Upper lobe of right lung (tissue), 1 donor: ENCODE measurements at regions not wholly inside any gene's neighbourhood (a gene's known extent, or its start where the extent isn't known, plus 50 kb on each side); places are given as distances from the start of the nearest gene placed in this dataset.

Source experiments
- ATAC-seq: fragments of 200-7000 bp; cut with Tn5 transposase; one replicate; pipeline ENCODE4 v1.9.1; 2020; ENCODE audit warnings: mild to moderate bottlenecking, moderate library complexity
- DNase-seq: peaks from one replicate; pipeline ENCODE4 v3.0.0-alpha.2; 2020
- H3K27ac ChIP-seq: fragments of 200-600 bp; one replicate; pipeline ENCODE4 v1.8.0; 2022
- H3K27me3 ChIP-seq: fragments of 200-600 bp; one replicate; pipeline ENCODE4 v1.8.0; 2022; ENCODE audit warnings: mild to moderate bottlenecking
- H3K36me3 ChIP-seq: fragments of 200-600 bp; one replicate; pipeline ENCODE4 v1.8.0; 2022
- H3K4me1 ChIP-seq: fragments of 200-600 bp; one replicate; pipeline ENCODE4 v1.8.0; 2022
- H3K4me3 ChIP-seq: fragments of 200-600 bp; one replicate; pipeline ENCODE4 v1.8.0; 2022; ENCODE audit warnings: mild to moderate bottlenecking
- H3K9me3 ChIP-seq: fragments of 200-600 bp; one replicate; pipeline ENCODE4 v1.8.0; 2022
- intact Hi-C: fragments of 100-400 bp; cut with DNase I; formaldehyde crosslinking; loops from one replicate; pipeline ENCODE4 v1.11.0; 2022
- TF ChIP-seq, protein P1 (sequence below): fragments of 200-600 bp; IDR thresholded peaks from one replicate; pipeline ENCODE4 v1.8.0; 2022; ENCODE audit warnings: antibody characterized with exemption
- donor health status: DM: no; HTN: yes; CAD: no; lungs with severe emphysema.

DNA sequence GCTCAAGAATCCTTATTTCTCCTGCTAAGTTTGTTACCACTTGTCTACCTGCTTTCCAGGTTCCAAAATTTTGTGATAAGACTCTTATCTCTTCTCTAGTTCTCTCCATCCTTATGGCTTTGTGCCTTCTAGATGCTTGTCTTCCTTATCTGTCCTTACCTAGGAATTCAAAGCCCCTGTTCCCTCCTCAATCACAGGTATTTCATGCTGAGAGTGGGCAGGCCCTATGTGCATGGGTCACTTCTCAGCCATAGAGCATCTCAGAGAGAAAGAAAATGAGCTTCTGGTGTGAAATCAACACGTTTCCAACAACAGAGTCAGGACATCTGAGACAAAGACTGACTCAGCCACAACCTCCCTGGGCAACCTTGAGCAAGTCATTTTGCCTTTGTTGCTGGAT, 214.1 kb upstream of the TLE3 start:
- H3K36me3 ChIP-seq: no peaks in the 10 kb centered on the region
- H3K4me1 ChIP-seq: no peaks in the 10 kb centered on the region
- ATAC-seq (no peak), DNase-seq (no peak)
- TF ChIP-seq, protein P1, sequence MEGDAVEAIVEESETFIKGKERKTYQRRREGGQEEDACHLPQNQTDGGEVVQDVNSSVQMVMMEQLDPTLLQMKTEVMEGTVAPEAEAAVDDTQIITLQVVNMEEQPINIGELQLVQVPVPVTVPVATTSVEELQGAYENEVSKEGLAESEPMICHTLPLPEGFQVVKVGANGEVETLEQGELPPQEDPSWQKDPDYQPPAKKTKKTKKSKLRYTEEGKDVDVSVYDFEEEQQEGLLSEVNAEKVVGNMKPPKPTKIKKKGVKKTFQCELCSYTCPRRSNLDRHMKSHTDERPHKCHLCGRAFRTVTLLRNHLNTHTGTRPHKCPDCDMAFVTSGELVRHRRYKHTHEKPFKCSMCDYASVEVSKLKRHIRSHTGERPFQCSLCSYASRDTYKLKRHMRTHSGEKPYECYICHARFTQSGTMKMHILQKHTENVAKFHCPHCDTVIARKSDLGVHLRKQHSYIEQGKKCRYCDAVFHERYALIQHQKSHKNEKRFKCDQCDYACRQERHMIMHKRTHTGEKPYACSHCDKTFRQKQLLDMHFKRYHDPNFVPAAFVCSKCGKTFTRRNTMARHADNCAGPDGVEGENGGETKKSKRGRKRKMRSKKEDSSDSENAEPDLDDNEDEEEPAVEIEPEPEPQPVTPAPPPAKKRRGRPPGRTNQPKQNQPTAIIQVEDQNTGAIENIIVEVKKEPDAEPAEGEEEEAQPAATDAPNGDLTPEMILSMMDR: no peak
- H3K27ac ChIP-seq: no peak overlapping the region
- no peak overlapping the region for H3K4me3 ChIP-seq
- no peaks in the 10 kb centered on the region for H3K27me3 ChIP-seq
- H3K9me3 ChIP-seq: no peaks in the 10 kb centered on the region
- intact Hi-C loops: no loop called here

DNA sequence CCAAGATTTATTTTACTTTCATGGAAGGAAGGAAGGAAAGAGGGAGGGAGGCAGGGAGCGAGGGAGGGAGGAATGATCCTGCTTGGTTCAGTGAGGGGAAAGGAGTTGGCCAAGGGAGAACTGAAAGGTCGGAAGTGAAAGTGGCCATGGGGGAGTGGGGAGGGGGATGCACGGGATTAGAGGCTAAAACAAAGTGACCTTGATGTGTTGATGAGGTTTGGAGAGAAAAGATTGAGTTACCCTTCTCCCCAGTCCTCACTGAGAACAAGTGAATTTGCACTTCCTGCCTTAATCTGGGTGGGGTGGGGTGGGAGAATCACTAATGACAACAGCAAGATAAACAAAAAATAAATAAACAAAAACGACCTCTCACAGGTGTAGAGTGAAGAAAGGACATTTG, 212.0 kb upstream of the TLE3 start:
- no peaks in the 10 kb centered on the region for H3K4me1 ChIP-seq
- ATAC-seq (no peak), DNase-seq (no peak)
- no peaks in the 10 kb centered on the region for H3K9me3 ChIP-seq
- H3K27ac ChIP-seq: no peak overlapping the region
- no peaks in the 10 kb centered on the region for H3K36me3 ChIP-seq
- no peaks in the 10 kb centered on the region for H3K27me3 ChIP-seq
- intact Hi-C loops: no loop called here
- TF ChIP-seq, protein P1: no peak
- no peak overlapping the region for H3K4me3 ChIP-seq

DNA sequence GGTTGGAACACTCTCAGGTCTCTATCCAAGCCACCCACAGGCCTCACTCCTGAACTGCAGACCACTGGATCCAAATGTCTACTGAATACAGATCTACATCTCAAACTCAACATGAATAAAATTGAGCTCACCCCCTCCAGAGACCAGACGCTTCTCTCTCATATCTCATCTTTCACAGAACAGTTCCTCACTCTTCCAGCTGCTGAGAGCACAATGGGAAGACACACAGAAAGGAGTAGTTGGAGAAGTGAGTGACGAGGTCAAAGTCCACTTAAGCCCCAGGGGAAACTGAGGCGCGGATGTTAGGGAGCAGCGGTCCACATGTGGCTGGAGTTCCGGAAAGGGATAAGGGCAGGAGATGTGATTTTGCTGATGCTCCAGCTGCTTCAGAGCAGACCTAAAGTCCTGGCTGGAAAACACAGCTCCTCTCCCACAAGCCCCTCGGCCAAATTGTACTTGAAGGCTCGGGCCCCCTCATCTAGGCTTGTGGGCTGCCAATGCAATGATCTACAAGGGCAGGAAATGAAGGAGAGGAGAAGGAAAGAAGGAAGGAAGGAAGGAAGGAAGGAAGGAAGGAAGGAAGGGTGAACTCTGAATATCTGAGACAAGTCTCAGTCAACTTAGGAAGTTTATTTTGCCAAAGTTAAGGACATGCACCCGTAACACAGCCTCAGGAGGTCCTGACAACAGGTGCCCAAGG, 211.2 kb upstream of the TLE3 start:
- DNase-seq (no peak), ATAC-seq (no peak)
- intact Hi-C loops: no loop called here
- H3K27ac ChIP-seq: no peak overlapping the region
- H3K27me3 ChIP-seq: no peaks in the 10 kb centered on the region
- H3K9me3 ChIP-seq: no peaks in the 10 kb centered on the region
- H3K4me3 ChIP-seq: no peak overlapping the region
- H3K36me3 ChIP-seq: no peaks in the 10 kb centered on the region
- TF ChIP-seq, protein P1: no peak
- no peaks in the 10 kb centered on the region for H3K4me1 ChIP-seq

DNA sequence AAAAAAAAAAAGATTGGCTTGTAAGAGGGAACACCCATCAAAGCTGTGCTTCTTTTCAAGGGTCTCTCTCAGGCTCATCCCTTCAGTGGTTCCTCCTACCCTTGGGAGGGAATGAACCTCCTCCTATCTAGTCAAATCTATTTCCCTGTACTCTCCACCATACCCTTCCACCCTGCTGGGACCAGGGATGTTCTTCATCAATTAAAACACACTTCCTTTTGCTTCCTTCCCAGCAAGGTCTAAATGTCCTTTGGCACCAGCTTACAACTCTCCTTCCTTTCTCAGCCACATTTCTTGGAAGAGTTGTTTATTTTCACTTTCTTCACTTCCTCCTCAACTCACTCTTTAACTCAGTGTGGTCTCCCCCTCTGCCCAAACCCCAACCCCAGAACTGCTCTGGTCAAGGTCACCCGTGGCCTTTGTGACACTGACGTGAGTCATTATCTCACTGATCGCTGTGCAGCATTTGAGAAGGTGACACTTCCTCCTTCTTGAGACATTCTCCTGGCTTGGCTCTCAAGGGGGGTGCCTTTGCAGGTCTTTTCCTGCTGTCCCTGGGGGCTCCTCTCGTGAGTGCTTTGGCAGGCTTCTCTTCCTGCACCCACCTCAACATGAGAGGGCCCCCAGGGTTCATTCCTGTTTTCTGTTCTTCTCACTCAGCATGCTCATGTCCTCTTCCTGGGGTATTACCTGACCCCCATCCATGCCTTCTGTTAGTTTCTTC, 210.5 kb upstream of the TLE3 start:
- intact Hi-C loops: no loop called here
- TF ChIP-seq, protein P1: no peak
- no peak for DNase-seq
- Histone ChIP-seq H3K27me3 (no peaks in the 10 kb centered on the region), H3K9me3 (no peaks in the 10 kb centered on the region), H3K4me3 (no peak overlapping the region), H3K36me3 (no peaks in the 10 kb centered on the region), H3K27ac (no peak overlapping the region), H3K4me1 (no peaks in the 10 kb centered on the region)
- ATAC-seq: peak; percentile 72

DNA sequence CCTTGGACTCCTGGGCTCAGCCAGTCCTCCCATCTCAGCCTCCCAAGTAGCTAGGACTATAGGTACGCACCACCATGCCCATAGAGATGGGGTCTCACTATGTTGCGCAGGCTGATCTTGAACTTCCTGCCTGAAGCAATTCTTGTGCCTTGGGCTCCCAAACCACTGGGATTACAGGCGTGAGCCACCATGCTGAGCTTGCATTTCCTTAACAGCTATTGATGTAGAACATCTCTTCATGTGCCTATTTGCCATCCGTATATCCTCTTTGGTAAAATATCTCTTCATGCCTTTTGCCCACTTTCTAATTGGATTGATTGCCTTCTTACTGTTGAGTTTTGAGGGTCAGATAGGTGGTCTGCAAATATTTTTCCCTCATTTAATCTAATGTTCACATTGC, 208.9 kb upstream of the TLE3 start:
- TF ChIP-seq, protein P1: no peak
- intact Hi-C loops: no loop called here
- no peaks in the 10 kb centered on the region for H3K9me3 ChIP-seq
- no peak overlapping the region for H3K4me3 ChIP-seq
- DNase-seq (no peak), ATAC-seq (no peak)
- H3K27me3 ChIP-seq: no peaks in the 10 kb centered on the region
- no peak overlapping the region for H3K27ac ChIP-seq
- H3K4me1 ChIP-seq: no peaks in the 10 kb centered on the region
- no peaks in the 10 kb centered on the region for H3K36me3 ChIP-seq
